Heart left ventricle (tissue), 13 donors: ENCODE measurements at regions not wholly inside any gene's neighbourhood (a gene's known extent, or its start where the extent isn't known, plus 50 kb on each side); places are given as distances from the start of the nearest gene placed in this dataset.

Experiments
- CTCF ChIP-seq, 12 donors: fragments of 200-600 bp; sonication (generic) in 4 of 12; IDR thresholded peaks; one replicate each; pipeline versions ENCODE4 v1.5.0 to v1.8.0; 2018 to 2022; ENCODE audit warnings: antibody characterized with exemption in 12 of 12, mild to moderate bottlenecking in 5 of 12
- POLR2A ChIP-seq, 2 donors: fragments of 450-650 bp; IDR thresholded peaks; one replicate each; pipeline ENCODE4 v1.6.1; 2017; ENCODE audit warnings: antibody characterized with exemption in 2 of 2, mild to moderate bottlenecking in 2 of 2, moderate library complexity in 2 of 2
- donor health status: ischemic (EF 13 %, LVEDD 7.1; RV severe dilation, severe dysfunction).
- donor health status: DM: no; HTN: yes; CAD: no.
- donor health status: DM: no; HTN: no; CAD: no.
- donor health status: ischemic (EF 25% LVEDD 6.9; RV normal size, moderate dysfunction).
- donor health status: ischemic (EF 25% LVEDD 5.7; RV mildly dilated, moderate dysfunction).
- donor health status: ischemic (EF 35%, LVEDD 5.7; RV mildly dilated, moderate dysfunction).
- donor health status: nonischemic (EF 11% LVEDD 7.7; RV severe dilation, severe dysfunction).
- donor health status: DM: yes; HTN: yes; CAD: no.
- donor health status: PGD.
- donor health status: ischemic (EF 29% LVEDD 5.4; RV normal size, mild dysfunction).
- donor health status: nonischemic (EF 23%, LVEDD 6.1; RV moderate dilation, normal function).

DNA sequence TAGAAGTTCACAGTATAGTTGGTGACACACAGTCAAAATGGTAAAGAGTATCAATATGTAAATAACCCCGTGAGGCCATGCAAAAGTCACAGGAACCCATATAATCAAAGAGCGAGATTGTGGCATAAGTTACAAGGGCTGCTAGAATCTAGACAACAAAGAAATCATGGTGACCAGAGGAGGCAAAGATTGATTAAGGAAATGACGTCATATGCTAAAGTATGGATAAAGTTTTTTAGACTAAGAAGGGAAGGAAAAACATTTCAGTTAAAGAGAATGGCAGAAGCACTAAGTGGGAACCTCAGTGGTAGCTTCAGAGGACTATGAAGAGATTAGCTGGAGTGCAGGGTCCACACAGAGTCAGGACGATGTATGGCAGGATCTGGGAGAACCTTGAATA is 330.3 kb downstream of the NFIB start:
- TF ChIP-seq CTCF (IDR thresholded peaks at IDR 0.05) (no peak), POLR2A (IDR thresholded peaks at IDR 0.05) (no peak)
